AG04449 (cell line): ENCODE measurements at regions not wholly inside any gene's neighbourhood (a gene's known extent, or its start where the extent isn't known, plus 50 kb on each side); places are given as distances from the start of the nearest gene placed in this dataset.

Experiments
- CTCF ChIA-PET: fragments of 350-600 bp; formaldehyde crosslinking; extraction: SDS; loops from one replicate; lab custom pipeline; 2021; ENCODE audit warnings: antibody characterized with exemption; lab: Yijun Ruan, JAX
- POLR2A ChIA-PET: fragments of 400-600, 350-600 bp; formaldehyde crosslinking; extraction: SDS; loops from one replicate; lab custom pipeline; 2020; ENCODE audit warnings: antibody characterized with exemption, inconsistent platforms; lab: Yijun Ruan, JAX
- DNase-seq: peaks from one replicate; pipeline ENCODE4 v3.0.0-alpha.2; 2010; ENCODE audit warnings: low read depth, low spot score
- H3K4me3 ChIP-seq: 2 replicates; pipeline ENCODE4 v1.5.1; 2011; ENCODE audit warnings: low read depth, mild to moderate bottlenecking, control low read depth, low read length
- TF ChIP-seq, protein P1 (sequence below): IDR thresholded peaks from one replicate; pipeline ENCODE4 v1.5.1; 2011; ENCODE audit warnings: mild to moderate bottlenecking, moderate library complexity, low read length, control low read depth, inconsistent platforms; ENCODE audit not compliant: insufficient read depth; ENCODE audit errors: missing control alignments

DNA sequence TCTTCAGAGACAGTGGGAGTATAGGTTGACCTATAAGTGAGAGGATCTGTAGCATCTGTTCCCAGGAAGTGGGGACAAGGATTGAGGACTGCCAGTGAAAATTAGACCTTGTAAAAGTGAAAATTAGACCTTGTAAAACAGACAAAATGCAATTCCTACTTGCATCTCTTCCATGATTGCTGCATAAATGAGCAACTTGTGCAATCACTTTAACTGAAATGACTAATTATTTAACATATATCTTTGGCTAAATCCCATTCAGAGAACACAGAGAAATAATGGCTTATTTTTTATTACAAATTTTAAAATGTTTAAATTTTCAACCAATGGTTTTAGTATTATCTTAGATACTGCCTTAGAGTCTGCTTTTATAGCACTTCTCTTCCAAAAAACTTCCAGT is 67.2 kb upstream of the NABP1 start:
- POLR2A ChIA-PET, result no interaction called here
- TF ChIP-seq, protein P1, sequence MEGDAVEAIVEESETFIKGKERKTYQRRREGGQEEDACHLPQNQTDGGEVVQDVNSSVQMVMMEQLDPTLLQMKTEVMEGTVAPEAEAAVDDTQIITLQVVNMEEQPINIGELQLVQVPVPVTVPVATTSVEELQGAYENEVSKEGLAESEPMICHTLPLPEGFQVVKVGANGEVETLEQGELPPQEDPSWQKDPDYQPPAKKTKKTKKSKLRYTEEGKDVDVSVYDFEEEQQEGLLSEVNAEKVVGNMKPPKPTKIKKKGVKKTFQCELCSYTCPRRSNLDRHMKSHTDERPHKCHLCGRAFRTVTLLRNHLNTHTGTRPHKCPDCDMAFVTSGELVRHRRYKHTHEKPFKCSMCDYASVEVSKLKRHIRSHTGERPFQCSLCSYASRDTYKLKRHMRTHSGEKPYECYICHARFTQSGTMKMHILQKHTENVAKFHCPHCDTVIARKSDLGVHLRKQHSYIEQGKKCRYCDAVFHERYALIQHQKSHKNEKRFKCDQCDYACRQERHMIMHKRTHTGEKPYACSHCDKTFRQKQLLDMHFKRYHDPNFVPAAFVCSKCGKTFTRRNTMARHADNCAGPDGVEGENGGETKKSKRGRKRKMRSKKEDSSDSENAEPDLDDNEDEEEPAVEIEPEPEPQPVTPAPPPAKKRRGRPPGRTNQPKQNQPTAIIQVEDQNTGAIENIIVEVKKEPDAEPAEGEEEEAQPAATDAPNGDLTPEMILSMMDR, result no peak
- DNase-seq, result no peak
- CTCF ChIA-PET, result interaction anchor here (0.7 to 1.6 kb wide), 2 partner anchors 10 to 91 kb away, joined by 3 to 4 read pairs; no protein-coding TSS in a partner anchor
- no peak overlapping the region for H3K4me3 ChIP-seq

DNA sequence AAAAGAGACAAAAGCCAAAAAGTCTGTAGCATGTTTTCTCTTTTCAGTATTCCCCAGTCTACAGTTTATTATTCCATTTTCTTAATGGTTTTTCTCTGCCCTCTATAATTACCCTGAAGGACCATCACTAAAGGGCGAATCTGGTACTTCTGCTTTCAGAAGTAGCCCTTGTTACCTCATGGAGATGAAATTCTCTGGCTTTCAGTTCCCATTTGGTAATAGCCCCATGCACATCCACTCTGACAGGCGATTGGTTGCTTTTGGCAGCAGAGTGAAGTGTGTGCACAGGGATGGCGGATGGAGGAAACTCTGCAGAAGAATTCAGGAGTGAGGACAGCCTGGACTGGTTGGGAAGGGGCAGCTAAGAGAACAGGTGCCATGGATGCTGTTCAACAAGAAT is 66.3 kb upstream of the NABP1 start:
- POLR2A ChIA-PET, result interaction anchor here (1.2 kb wide), 1 partner anchor 66 kb away, joined by 10 read pairs; the partner anchor contains the start of gene NABP1
- TF ChIP-seq, protein P1, result no peak
- DNase-seq, result no peak
- no peak overlapping the region for H3K4me3 ChIP-seq
- CTCF ChIA-PET, result interaction anchor here (0.7 to 0.9 kb wide), 2 partner anchors 45 to 90 kb away, joined by 3 to 4 read pairs; no protein-coding TSS in a partner anchor

DNA sequence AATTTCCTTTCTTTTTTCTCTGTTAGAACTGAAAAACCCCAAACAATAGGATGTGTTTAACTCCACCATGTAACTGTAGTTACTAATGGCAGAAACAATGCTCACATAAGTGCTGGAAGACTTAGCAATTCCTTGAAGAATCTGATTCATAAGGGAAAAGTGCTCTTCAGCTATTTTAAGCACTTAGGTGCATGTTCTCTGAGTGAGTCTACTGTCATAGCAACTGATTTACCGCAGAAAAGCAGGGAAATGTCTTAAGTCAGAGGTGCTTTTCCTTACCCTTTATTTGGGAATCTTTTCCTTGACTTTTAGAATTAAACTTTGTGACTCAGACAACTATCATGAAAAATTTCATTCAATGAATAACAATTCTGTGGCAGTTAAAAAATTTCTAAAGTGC is 65.4 kb upstream of the NABP1 start:
- H3K4me3 ChIP-seq, result no peak overlapping the region
- DNase-seq, result peak; percentile 90
- POLR2A ChIA-PET, result interaction anchor here (1.2 kb wide), 1 partner anchor 65 kb away, joined by 10 read pairs; the partner anchor contains the start of gene NABP1
- CTCF ChIA-PET, result interaction anchor here (0.9 kb wide), 1 partner anchor 46 kb away, joined by 4 read pairs; no protein-coding TSS in a partner anchor
- TF ChIP-seq, protein P1, result no peak

DNA sequence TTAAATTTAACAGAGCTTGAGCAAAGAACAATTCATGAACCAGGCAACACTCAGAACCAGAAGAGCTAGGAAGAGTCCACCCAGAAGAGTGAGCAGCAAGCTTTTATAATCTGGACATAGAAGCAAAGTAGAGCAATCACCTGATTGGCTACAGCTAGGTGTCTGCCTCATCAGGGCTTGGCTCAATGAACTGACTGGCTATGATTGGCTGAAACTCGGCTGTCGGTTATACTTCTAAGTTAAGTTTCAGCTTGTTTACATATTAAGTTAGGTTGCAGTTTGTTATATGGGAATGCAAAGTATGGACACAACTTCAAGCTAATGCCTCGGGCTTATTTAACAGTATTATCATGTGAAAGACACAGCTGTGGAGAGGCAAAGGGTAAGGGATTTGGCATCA is 63.2 kb upstream of the NABP1 start:
- DNase-seq, result no peak
- CTCF ChIA-PET, result interaction anchor here (1.2 kb wide), 1 partner anchor 48 kb away, joined by 4 read pairs; no protein-coding TSS in a partner anchor
- POLR2A ChIA-PET, result interaction anchor here (0.6 to 1.9 kb wide), 2 partner anchors 63 to 448 kb away, joined by 3 to 5 read pairs; partner anchors contain the start of gene NABP1
- no peak overlapping the region for H3K4me3 ChIP-seq
- TF ChIP-seq, protein P1, result no peak

DNA sequence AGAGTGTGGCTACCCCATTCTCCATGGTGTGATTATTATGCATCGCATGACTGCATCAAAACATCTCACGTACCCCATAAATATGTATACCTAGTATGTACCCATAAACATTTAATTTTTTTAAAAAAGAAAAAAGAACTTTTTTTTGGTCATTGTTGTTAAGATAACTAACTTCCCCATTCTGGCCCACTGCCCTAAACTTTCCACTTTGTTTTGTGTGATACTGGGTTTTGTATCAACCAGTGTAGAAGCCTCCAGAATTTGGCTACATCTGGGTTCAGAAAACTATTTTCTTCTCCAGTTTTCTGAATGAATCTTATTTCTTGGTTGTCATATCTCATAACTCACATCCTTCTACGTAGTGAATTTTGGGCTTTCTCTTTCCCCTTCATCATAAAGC is 62.3 kb upstream of the NABP1 start:
- POLR2A ChIA-PET, result no interaction called here
- TF ChIP-seq, protein P1, result no peak
- CTCF ChIA-PET, result no interaction called here
- DNase-seq, result no peak
- no peak overlapping the region for H3K4me3 ChIP-seq

DNA sequence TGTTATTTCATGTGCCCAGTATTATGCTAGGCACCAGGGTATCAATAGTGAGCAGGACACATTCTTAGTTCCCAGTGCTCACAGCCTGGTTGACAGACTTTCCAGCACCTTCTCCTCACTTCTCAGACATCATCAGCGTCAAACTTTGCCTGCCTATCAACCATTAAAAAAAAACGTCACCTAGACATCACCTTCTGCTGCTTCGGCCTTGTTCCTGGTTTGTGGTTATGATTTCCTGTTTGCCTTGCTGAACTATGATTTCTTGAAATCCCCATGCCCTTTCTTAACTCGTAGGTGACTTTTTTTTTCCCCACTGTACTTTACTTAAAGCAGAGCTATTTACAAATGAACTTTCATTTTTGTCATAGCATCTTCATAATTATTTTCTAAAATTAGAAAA is 60.4 kb upstream of the NABP1 start:
- ChIA-PET POLR2A (interaction anchor here (1.6 kb wide), 1 partner anchor 60 kb away, joined by 4 read pairs; the partner anchor contains the start of gene NABP1), CTCF (interaction anchor here (0.6 to 1.6 kb wide), 4 partner anchors 17 to 79 kb away, joined by 3 to 6 read pairs (median 3); no protein-coding TSS in a partner anchor)
- H3K4me3 ChIP-seq, result no peak overlapping the region
- TF ChIP-seq, protein P1, result no peak
- DNase-seq, result no peak
